Activated CD8-positive, alpha-beta T cell treated with anti-CD3 and anti-CD28 coated beads, Interleukin-2, amount 10 ng/mL, durations not matched to agents 7 days and 5 days (primary cell): ENCODE measurements at regions not wholly inside any gene's neighbourhood (a gene's known extent, or its start where the extent isn't known, plus 50 kb on each side); places are given as distances from the start of the nearest gene placed in this dataset.

Experiments
- ATAC-seq: fragments of 150-1000 bp; cut with Tn5 transposase; one replicate; pipeline ENCODE4 v1.10.0; 2021; ENCODE audit warnings: moderate library complexity
- CTCF ChIA-PET: fragments of 350-600 bp; sonication (Branson Sonifier 250); formaldehyde crosslinking; loops from one replicate; lab custom pipeline; 2021; ENCODE audit warnings: antibody characterized with exemption; lab: Charles Lee
- POLR2A ChIA-PET: fragments of 350-600 bp; sonication (Branson Sonifier 250); formaldehyde crosslinking; loops from one replicate; lab custom pipeline; 2021; ENCODE audit warnings: antibody characterized with exemption; lab: Charles Lee
- DNase-seq: peaks from one replicate; pipeline ENCODE4 v3.0.0-alpha.2; 2020
- H3K27ac Mint-ChIP-seq: one replicate; pipeline ENCODE4 v1.8.0; 2021; ENCODE audit warnings: mild to moderate bottlenecking, mixed read lengths
- H3K27me3 Mint-ChIP-seq: one replicate; pipeline ENCODE4 v1.8.0; 2021; ENCODE audit warnings: low read depth, mixed read lengths
- H3K36me3 Mint-ChIP-seq: one replicate; pipeline ENCODE4 v1.8.0; 2021; ENCODE audit warnings: low read depth, mixed read lengths
- H3K4me1 Mint-ChIP-seq: one replicate; pipeline ENCODE4 v1.8.0; 2021; ENCODE audit warnings: low read depth, mixed read lengths
- H3K4me3 Mint-ChIP-seq: one replicate; pipeline ENCODE4 v1.8.0; 2021; ENCODE audit warnings: mild to moderate bottlenecking, mixed read lengths
- H3K9me3 Mint-ChIP-seq: one replicate; pipeline ENCODE4 v1.8.0; 2022; ENCODE audit warnings: mixed read lengths; ENCODE audit not compliant: insufficient read depth

- Mint-ChIP-seq H3K4me3 (no peak overlapping the region), H3K36me3 (peaks cover 48% of the 10 kb centered on the region), H3K27ac (no peak overlapping the region), H3K9me3 (peaks cover 13% of the 10 kb centered on the region), H3K27me3 (no peaks in the 10 kb centered on the region), H3K4me1 (peaks cover 28% of the 10 kb centered on the region)
- POLR2A ChIA-PET = interaction anchor here (0.9 kb wide), 1 partner anchor 17 kb away, joined by 3 read pairs; no protein-coding TSS in a partner anchor
- CTCF ChIA-PET = interaction anchor here (1.3 to 1.5 kb wide), 2 partner anchors 10 to 24 kb away, joined by 3 to 5 read pairs; no protein-coding TSS in a partner anchor
- DNase-seq (no peak), ATAC-seq (no peak)
Observed at GRCh38 chr2:174656676-174657176, 59.1 kb upstream of the WIPF1 start.

GRCh38 chr2:174656035-174656434 is 58.4 kb upstream of the WIPF1 start:
- H3K27ac Mint-ChIP-seq = no peak overlapping the region
- POLR2A ChIA-PET = no interaction called here
- no peaks in the 10 kb centered on the region for H3K27me3 Mint-ChIP-seq
- peaks cover 28% of the 10 kb centered on the region for H3K4me1 Mint-ChIP-seq
- peaks cover 13% of the 10 kb centered on the region for H3K9me3 Mint-ChIP-seq
- CTCF ChIA-PET = interaction anchor here (0.7 to 1.5 kb wide), 3 partner anchors 11 to 24 kb away, joined by 3 to 5 read pairs (median 3); no protein-coding TSS in a partner anchor
- H3K4me3 Mint-ChIP-seq = no peak overlapping the region
- no peak for ATAC-seq
- peaks cover 45% of the 10 kb centered on the region for H3K36me3 Mint-ChIP-seq
- no peak for DNase-seq

- peaks cover 29% of the 10 kb centered on the region for H3K4me1 Mint-ChIP-seq
- ChIA-PET POLR2A (no interaction called here), CTCF (interaction anchor here (1.4 kb wide), 1 partner anchor 12 kb away, joined by 4 read pairs; no protein-coding TSS in a partner anchor)
- H3K27me3 Mint-ChIP-seq = no peaks in the 10 kb centered on the region
- H3K36me3 Mint-ChIP-seq = peaks cover 54% of the 10 kb centered on the region
- no peak overlapping the region for H3K4me3 Mint-ChIP-seq
- peaks cover 13% of the 10 kb centered on the region for H3K9me3 Mint-ChIP-seq
- no peak for DNase-seq
- ATAC-seq = no peak
- H3K27ac Mint-ChIP-seq = no peak overlapping the region
Observed at GRCh38 chr2:174654419-174654941, 56.9 kb upstream of the WIPF1 start.

DNA sequence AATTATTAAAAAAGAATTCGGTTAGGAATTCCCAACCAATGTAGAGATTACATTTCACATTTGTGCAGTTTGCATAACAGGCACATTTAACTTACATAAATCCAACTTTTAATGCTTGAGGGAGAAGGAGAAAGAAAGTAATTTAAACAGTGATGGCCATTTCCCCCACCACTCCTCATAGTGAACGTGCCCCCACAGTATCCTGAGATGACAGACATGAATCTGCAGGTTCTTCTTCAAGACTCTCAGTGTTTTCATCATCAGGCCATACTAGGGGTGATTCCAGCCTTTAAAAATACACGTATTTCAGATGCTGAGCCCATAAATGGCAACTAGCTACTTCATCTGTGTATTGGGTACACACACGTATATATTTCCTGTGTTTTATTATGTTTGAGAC is 51.3 kb upstream of the WIPF1 start:
- Mint-ChIP-seq H3K4me3 (no peak overlapping the region), H3K9me3 (no peaks in the 10 kb centered on the region), H3K27ac (no peak overlapping the region), H3K4me1 (peaks cover 15% of the 10 kb centered on the region), H3K36me3 (peaks cover 37% of the 10 kb centered on the region), H3K27me3 (no peaks in the 10 kb centered on the region)
- DNase-seq (no peak), ATAC-seq (no peak)
- ChIA-PET CTCF (no interaction called here), POLR2A (interaction anchor here (1.2 kb wide), 1 partner anchor 14 kb away, joined by 3 read pairs; no protein-coding TSS in a partner anchor)
